Smooth muscle cell of the brain vasculature (primary cell): ENCODE measurements at regions not wholly inside any gene's neighbourhood (a gene's known extent, or its start where the extent isn't known, plus 50 kb on each side); places are given as distances from the start of the nearest gene placed in this dataset.

Source experiments
- DNase-seq: peaks from one replicate; pipeline ENCODE4 v3.0.0-alpha.2; 2012; ENCODE audit warnings: low read depth, low spot score

DNA sequence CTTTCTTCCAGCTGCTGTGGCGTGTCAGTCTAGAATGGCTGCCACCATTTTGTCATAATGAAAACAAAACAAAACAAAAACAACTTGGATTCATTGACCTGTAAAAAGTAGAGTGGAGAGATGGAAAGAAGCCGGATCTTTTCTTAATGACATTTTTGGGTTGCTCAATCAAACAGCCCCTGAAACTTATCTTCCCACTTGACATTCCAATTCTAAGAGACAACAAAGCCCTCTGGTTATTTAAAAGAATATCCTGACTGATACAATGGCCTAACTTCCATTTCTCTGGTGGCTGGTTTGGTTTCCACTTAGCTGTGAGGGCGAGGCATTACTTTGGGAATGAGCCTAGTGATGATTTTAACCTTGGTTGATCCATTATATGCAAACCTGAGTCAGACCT lies 123.7 kb downstream of the AQP4 start:
- no peak for DNase-seq

DNA sequence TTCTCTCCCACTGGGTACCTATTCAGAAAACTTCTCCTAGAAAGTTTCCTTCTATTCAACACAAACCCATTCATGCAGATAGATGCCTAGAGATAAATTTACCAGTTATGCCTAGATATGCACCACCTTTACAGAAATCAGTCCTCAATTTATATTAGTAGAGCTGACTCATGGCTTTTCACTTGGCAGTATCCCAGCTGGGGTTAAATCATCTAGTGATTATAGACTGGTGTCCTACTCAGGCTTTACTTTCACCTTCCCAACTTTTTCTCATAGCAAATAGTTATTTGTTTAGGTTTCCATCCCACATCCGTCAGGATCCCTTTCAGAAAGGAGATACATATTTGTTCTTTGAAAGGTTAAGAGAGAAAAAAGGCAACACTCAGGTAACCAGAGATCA lies 124.5 kb downstream of the AQP4 start:
- no peak for DNase-seq

DNA sequence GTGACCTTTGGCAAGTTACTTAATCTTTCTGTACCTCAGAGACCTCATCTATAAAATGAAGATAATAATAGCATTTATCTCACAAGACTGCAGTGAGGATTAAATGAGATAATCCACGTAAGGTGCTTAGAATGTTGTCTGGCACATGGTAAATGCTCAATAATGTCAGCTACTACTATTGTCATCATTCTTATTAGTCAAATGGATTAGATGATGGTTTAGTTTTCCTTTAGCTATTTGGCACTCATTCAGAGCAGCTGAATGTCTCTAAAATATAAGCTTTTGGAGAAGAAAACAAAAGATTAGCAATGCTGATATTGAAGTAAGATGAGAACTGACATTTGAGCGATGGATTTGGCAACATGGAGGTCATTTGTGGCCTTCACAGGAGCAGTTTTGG lies 125.1 kb downstream of the AQP4 start:
- DNase-seq, result no peak

DNA sequence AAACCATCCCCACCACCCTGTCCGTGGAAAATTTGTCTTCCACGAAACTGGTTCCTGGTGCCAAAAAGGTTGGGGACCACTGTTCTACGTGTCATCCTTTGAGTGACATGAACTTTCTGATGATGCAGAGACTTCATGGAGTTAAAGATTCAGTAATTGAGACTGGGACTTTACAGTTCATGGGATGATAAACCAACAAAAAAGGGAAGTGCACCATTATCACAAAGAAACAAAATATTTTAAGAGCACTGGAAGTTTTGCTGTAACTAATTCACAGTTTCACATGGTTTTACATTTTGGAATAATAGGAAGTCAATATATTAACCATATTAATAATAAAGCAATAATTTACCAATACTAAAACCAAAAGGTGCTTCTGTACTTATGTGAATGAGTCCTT lies 126.8 kb downstream of the AQP4 start:
- DNase-seq, result no peak

DNA sequence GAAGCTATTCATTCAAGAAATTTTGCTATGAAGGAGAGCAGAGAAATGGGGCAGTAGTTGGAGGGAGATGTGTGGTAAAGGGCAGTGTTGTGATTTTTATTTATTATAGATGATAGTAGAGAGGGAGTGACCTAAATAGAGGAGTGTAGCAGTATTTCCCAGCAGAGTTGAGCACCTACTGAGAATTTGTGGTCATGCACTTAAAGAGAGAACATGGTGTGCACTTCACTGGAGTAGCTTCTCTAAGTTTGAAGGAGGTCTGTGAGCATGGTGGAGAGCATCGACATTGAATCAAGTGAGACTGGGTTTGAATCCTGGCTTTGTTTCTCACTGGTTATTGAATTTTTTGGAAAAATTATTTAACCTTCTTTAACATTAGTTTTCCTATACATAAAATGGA lies 129.2 kb downstream of the AQP4 start:
- DNase-seq, result no peak

DNA sequence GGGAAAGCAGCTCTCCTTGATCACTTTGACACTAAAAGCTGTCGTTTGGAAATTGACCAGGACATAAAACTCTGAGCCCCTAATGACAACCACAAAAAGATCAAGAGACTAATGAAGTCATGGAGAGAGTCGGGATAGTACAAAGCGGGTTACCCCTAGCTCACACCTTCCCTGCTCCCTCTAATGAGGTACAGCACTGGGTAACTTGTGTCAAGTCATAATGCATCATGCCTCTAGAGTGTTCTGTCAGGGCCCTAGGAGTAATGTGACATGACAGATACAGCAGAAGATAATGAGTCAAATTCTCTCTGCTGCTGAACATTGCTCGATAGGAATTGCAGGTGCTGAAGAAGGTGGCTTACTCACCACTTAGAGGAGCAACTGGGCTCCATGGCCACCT lies 130.7 kb downstream of the AQP4 start:
- no peak for DNase-seq

DNA sequence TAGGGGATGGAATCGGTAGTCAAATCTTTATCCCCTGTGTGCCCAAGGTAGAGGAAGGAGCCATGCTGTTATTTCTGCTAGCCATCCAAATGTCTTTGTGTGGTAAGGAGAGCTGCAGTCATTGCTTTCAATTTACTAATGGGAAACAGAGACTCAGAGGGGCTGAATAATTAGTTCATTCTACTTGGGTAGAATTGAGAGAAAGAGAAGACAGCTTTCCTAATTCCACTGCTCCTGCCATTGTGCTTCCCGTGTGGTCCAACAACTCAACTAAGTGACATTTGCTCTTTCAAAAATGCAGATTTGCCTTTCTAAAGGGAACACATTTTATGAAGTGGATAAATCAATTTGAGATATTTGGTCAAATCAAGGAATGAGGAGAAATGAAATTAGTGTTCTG lies 136.1 kb downstream of the AQP4 start:
- no peak for DNase-seq

DNA sequence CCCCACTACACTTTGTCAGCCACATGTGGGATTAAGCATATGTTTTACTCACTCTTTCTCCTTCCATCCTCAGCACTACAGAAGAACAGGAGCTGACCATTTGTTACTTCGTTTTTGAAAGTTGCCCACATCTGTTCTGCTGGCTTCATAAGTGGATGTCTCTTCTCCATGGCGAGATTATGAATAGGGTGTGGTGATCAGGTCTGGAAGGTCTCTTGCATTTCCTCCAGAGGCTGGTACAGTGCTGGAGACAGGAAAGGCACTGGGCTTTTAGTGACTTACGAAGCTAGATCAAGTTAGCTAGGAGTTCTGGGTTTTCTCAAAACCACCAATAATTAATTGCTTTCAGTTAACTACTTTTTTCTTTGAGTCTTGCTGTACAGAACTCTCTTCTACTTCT lies 136.5 kb downstream of the AQP4 start:
- DNase-seq, result no peak

DNA sequence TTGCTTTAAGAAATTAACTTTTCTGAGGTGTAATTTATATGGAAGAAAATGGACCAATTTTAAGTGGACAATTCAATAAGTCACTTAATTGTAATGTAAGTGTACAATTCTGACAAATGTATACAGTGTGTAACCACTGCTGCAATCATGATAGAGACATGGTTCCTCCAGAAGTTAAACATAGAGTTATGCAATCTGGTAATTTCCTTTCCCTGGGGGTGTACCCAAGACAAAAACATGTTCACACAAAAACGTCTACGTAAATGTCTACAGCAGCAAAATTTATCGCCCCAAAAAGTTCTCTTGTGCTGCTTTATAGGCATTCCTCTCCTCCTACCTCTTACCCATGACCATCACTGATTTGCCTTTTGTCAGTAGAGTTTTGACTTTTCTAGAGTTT lies 141.5 kb downstream of the AQP4 start:
- no peak for DNase-seq

DNA sequence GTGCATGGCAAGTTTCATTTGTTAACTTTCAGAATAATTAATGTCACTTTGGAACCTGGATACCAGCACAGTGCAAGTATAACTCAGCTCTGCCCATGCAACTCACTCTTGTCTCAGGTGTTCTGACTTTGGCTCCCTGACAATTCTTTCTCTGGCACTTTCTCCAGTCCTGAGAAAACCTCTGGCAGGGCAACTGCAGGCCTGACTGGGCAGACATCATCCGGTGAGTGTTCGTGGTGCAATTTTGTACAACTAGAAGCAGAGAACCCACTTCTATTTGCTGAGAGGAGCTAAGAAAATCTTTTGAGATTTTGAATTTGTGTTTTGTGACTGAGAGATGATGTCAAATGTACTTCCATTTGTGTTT lies 143.0 kb downstream of the AQP4 start:
- no peak for DNase-seq

DNA sequence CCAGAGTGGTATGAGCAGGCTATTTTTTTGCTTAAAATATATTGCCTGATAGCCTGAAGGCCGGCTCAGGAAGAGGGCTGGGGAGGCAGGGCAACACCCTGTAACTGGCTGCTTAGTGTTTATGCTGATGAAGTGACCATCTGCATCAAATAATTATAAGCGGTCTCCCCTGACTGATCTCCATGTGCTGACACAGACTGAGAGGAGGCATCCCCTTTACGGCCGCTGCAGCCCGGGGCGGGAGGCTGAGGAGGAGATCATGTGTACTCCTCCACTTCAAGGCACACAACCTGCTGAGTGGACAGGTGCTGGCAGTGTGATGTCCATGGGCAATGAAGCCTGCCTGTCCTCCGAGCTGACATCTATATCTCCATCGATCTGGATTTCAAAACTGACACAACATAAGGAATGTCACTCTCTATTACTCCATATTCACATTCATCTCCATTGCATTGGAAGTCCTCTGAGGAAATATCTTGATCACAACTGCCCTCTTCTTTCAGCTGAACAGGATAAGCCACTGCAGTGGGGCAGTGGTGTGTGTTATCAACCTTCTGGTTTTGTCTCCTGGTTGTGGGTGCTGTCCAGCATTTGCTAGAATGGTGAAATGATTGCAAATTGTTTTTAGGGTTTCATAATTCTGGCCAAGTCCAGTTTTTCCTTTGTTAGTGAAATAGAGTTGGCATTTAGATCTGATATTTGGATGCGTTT lies 143.5 kb downstream of the AQP4 start:
- no peak for DNase-seq

DNA sequence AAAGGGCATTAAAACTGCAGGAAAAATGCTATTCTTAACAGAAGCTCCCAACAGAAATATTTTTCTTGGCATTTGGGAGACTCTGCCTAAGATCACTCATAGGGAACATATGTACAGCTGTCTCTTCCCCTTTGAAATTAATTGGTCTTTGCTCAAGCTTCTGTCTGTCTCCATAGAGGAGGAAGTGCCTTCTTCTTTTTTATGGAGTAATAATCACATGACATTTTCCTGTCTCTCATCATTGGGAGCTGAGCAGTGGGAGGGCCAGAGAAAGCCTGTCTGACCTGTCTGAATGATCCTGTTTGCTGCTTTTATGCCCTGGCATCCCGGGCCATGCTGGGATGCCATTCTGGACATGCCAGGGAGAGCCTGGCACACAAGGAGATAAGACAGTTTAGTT lies 145.6 kb downstream of the AQP4 start:
- no peak for DNase-seq

DNA sequence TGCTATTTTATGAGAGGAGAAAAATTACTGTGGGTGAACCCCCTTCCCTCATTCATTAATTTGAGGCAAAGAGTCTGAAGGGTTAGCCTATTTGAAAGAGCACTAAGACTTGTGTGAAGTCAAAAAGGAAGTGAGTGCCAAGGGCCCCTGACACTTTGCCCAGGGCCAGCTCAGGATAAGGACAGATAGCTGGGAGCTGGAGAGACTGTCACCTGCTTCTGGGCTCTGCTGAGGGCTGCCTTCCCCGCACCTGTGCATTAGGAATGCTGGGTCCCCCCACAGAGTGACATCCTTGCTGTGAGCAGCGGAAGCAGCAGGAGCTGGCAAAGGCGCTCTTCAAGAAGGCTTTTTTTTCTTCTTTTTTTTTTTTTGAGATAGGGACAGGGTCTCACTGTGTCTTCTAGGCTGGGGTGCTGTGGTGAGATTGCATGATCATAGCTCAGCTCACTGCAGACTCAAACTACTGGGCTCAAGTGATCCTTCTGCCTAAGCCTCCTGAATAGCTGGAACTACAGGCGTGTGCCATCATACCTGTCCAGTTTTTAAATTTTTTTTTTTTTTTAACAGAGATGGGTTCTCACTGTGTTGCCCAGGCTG lies 148.3 kb downstream of the AQP4 start:
- no peak for DNase-seq

DNA sequence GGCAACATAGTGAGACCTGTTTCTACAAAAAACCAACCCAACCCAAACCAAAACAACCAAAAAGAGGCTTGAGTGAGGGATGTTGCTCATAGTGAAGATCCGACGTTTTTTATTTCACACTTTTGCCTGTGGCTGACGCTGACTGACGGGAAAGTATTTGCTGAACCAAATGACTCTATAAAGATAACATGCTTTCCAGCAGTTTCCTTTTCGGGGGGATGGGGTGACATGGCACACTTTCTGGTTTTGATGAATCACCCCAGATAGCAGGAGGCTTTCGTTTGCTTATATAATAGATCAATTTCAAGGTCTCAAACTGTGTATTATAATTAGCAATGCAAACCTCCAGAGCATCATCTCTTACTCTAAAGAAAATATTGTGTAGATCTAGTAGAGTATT lies 150.8 kb downstream of the AQP4 start:
- no peak for DNase-seq

DNA sequence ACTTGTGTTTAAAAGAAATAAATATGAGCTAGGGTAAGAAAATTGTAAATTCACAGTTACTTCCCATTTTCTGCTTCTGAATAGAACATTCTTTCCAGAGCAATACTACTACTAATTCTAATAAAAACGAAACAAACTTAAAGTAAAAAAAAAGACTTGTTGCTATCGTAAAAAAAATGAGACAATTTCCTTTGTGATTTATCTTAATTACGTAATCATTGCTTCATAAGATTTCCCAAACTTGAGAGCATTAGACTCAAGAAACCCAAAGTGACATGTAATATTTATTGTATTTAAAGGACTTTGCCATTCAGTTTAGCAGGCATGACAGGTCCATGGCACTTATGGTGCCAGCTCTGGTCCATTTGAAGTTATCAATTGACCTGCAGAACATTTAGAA lies 153.8 kb downstream of the AQP4 start:
- DNase-seq, result no peak

DNA sequence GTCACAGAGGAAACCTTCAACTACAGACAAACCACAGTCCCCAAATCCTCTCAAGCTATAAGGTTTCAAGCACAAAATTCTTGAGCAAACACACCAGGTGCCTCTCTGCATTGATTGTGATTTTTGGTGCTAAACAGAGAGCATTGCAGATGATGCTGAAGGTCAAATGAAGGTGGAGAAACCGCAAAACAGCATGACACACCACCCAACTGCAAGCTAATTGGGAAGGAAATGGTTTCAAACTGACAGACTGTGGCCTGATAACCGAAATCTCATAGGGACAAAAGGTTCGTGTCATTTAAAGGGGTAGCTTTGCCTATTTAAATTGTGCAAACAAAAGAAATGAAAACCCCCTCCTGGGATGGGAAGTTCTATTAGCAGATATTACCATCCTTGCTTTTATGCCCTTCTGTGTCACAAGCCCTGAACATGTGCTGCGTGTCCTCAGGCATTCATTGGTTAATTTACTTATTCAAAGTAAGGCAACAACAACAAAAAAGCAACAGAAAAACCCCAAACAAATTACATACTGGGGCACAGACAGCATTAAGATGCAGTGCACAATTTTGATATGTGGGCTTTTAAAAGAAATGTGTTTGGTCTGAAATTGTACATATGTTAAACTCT lies 154.9 kb downstream of the AQP4 start:
- no peak for DNase-seq

DNA sequence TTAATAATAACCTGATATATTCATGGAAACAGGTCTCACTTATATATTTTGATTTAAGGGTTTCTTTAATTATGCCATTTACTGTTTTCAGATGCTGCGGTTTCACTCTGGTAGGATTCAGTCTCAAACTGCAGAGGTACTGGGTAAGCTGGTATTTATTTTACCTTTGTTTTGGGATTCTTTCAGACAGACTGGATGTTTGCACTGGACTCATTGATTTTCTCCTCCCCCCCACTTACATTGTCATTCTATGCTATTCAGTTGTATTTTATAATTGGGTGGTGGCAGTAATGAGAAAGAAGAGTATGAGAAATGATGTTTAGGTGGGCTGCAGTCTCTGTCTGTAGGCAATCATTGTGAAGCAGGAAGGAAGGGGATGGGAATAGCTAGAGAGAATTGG lies 155.6 kb downstream of the AQP4 start:
- no peak for DNase-seq

DNA sequence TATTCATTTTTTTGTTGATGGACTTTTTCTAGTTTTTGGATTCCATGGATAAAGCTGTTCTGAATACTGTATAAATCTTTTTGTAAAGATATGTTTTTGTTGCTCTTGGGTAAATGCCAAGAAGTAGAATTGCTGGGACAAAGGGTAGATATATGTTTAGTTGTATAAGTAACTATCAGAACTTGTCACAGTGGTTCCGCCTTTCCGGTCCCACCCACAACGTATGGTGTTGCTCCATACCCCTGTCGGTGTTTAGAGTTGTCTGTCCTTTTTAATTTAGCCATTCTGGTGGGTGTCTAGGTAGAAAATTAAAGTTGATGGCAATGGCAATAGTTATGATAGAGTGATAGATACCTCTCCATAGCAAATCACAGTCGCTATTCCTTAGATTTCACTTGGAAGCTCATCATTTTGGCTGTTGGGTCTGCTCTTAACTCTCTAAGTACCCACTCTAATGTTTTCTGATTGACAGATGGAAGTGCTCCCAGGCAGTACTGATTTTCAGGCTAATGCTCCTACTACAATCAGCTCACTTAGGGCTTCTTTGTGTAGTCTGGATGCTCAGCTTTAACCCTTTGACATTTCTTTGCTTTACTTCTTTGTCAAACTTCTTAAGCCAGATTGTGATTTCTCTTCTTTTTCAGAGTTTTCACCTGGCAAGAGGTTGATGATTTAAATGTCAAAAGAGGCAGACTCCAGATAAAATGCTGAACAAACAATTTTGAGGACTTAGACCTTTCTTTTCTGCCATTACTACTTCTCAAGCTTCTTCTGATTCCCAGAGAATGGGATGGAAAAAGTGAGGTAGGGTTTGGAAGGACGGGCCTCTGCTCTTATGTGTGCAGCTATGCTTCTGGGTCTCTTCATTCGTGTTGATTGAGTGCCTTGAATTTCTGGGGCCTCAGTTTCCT lies 156.4 kb downstream of the AQP4 start:
- DNase-seq, result no peak

DNA sequence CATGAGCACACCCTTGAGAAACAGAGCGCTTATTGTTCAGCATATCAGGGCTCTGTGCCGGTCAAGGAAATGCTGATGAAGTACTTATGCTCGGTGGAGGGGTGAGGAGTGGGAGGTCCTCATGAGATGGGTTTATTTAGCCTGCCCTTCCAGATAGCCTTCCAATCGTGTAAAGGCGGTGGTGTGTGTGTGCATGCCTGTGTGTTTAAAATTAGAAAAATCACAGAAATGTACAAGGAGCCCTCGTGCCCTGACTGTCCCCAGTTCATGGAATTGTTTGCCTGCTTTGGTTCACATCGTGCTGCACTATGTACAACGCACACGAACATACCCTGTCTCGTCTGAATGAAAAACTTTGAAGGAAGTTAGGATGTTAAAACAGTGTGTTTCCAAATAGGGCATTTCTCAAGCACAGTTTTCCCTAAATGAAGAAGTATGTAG lies 158.6 kb downstream of the AQP4 start:
- no peak for DNase-seq

DNA sequence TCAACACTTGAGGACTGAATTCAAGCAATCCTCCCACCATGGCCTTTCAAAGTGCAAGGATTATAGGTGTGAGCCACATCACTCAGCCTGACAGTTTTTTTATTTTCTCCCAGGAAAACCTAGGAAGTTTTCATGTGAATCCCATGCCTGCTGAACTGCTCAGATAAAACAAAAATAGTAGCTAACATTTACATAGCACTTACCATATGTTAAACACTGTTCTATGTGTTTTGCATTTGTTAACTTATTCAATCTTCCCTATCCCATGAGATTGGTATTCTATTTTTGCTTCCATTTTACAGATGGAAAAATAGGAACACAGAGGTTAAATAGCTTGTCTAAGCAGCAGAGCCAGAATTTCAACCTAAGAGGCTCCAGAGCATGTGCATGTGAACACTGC lies 157.4 kb upstream of the KCTD1 start:
- DNase-seq, result no peak

DNA sequence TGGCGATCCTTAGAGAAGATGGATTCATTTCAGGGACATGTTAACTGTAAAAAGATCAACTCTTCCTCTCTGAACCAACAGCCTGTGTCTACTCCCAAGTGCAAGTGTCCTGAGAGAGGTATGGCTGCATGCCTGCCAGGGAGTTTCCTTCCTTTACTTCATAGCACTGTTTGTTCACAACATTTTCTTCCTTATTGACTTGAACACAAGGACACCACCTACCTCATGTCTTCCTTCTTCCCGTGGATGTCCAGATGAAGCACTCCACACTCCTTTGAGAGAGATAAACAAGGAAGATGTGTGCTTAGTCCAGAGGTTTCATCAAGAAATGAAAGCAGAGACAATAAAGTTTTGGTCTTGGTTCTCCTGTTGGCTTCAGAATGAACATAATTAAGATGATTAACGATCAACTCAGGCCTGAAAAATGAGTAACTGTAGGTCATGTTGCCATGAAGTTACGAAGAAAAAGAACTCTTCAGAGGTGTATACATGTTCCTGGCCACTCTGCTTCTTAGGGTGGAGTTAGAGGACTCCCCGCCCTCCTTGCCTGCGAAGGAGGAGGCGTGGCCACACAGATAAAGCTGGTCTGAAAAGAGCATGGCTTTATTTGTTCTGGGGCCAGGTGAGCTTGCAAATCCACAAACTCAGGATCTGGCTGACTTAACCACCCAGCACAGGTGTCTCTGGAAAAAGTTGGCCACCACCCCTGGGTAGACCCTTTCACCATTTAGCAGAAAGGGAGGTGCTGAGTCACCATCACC lies 155.0 kb upstream of the KCTD1 start:
- DNase-seq, result no peak

DNA sequence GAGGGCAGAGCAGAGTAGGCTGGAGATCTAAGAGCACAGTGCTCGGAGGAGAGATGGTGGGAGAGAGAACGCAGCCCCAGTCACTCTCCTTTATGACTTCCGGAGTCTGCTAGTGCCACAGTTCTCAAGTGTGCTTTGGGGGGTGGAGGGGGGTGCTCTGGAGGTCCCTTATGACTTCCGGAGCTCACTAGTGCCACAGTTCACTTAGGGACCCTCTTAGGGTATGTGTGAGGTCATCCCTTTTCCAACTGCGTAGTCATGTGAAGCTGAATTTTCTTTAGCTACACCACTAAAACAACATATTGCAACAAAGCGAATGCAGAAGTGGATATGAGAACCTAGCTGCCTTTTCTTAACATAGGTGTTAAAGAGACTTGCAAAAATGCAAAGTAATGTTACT lies 153.7 kb upstream of the KCTD1 start:
- no peak for DNase-seq
